NCI-H1092 (cell line): ENCODE measurements at regions not wholly inside any gene's neighbourhood (a gene's known extent, or its start where the extent isn't known, plus 50 kb on each side); places are given as distances from the start of the nearest gene placed in this dataset.

ENCODE experiments used
- DNase-seq: peaks from one replicate; lab custom pipeline; 2025; lab: John Stamatoyannopoulos, UW

DNA sequence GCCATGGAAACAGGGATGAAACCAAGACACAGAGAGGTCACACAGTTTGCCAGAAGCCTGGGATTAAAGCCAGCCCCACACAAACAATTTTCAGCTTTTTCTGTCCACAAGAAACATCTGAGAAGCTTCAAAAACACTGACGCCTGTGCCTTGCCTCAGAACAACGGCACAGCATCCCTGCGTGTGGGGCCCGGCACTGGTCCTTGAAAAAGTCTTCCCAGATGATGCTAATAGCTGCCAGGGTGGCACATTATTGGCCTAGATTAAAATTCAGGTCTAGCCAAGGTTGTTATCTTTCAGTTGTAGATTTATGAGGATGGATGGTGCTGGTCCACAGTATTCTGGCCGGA, 321.4 kb downstream of the HAPSTR1 start:
- DNase-seq = no peak

- no peak for DNase-seq
Observed at GRCh38 chr16:9415545-9415944, 324.1 kb downstream of the HAPSTR1 start.

DNA sequence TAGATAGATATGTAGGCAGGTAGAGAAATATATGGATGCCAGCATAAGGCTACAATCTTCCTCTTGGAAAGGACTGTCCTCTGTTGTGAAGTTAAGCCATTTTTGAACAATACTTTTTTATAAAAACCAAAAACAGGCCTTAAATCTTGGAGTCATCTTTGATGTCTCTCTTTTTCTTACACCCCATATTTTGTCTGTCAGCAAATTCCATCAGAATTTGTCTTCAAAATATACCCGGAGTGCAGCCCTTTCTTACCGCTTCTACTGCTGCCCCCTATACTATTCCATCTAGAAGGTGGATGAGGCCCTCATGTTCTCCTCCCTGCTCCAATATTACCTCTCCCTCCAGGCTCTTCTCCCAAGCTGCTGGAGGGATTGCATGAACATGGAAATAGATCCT, 326.5 kb downstream of the HAPSTR1 start:
- DNase-seq = no peak

DNA sequence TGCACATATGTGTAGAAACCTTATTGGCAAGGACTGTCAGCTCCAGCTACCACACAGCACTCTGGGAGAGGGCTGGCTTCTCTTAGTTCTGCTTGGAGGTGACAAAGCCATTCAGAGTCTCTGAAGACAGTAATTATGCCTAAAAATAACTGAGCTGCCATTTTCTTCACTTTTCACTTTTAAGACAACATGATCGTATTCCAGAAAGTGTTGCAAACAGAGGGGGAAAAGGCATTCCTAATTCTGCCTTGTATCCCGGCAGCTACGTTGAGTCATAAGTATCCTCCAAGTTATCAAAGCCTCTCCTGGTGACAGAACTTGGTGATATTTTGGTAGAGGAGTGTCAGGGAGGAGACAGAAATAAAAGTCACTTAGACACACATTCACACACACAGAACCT, 327.7 kb downstream of the HAPSTR1 start:
- DNase-seq = no peak

- DNase-seq = no peak
Observed at GRCh38 chr16:9422762-9423513, 331.5 kb downstream of the HAPSTR1 start.

GRCh38 chr16:9425236-9425635, 333.8 kb downstream of the HAPSTR1 start:
- no peak for DNase-seq

GRCh38 chr16:9428355-9429005, 337.0 kb downstream of the HAPSTR1 start:
- no peak for DNase-seq

GRCh38 chr16:9429646-9430330, 338.3 kb downstream of the HAPSTR1 start:
- no peak for DNase-seq

DNA sequence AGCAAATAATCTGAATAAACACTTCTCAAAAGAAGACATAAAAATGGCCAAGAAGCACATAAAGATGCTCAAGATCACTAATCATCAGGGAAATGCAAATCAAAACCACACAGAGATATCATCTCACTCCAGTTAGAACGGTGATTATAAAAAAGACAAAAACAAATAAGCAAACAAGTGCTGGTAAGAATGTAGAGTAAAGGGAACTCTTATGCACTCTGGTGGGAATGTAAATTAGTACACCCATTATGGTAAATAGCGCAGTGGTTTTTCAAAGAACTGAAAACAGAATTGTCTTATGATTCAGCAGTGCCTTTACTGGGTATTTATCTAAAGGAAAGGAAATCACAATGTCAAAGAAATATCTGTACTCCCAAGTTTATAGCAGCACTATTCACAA, 343.2 kb downstream of the HAPSTR1 start:
- no peak for DNase-seq

- DNase-seq = no peak
Observed at GRCh38 chr16:9436175-9436574, 344.7 kb downstream of the HAPSTR1 start.

- no peak for DNase-seq
Observed at GRCh38 chr16:9437115-9437514, 345.7 kb downstream of the HAPSTR1 start.

DNA sequence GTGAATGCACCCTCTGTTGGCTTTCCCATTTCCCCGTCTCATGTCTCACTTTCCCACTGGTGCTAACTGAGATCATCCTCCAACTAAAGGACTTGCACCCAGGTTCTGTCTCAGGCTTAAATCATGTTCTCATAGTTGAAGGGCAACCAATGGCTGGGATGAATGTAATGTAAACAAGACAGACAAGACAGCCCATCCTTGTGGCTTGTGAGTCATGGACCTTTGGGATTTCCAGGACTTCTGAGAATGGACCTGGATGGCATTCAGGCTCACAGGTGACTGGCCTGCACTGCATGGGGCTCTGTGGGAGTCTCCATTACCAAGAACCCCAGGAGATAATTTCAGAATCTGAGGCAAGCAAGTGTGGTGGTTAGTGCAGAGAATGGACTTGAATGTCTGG, 347.5 kb downstream of the HAPSTR1 start:
- no peak for DNase-seq

DNA sequence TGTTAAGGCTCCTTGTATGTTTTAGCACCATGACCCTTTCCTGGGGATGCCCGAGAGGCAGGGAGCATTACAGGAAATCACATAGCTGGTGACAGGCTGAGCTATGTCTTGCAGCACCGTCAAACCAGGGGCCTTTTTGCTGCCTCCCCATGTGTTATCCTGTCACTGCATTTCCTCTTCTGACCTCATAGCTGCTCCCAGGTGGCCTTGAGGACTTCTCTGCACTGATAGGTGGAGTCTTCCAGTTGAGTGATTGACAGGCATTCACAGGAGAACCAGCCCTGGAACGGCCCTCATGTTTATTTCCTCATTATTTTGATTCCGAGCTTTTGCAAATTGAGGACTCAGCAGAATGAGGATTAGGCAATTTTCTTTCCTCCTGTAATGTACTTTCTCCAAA, 349.6 kb downstream of the HAPSTR1 start:
- DNase-seq = no peak

- no peak for DNase-seq
Observed at GRCh38 chr16:9443864-9444263, 352.4 kb downstream of the HAPSTR1 start.

DNA sequence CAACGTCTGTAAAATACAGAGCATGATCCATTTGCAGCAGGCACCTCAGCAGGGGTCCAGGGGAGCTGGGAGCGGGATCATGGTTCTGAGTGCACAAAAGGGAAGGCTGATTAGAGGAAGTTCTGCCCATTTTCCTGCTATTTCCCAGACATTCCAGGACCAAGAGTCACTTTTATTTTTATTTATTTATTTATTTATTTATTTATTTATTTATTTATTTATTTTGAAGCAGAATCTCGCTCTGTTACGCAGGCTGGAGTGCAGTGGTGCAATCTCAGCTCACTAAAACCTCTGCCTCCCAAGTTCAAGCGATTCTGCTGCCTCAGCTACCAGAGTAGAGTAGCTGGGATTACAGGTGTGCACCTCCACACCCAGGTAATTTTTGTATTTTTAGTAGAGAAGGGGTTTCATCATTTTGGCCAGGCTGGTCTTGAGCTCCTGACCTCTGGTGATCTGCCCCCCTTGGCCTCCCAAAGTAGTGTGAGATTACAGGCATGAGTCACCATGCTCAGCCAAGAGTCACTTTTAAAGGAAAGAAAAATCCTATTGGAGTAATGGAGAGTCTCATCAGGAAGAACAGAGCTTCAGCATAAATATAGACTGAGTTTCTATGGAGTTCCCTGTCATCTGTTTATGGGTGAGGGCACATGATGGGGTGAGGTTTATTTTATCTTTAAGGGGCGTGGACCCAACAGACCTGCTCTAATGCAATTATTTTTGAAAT, 355.2 kb downstream of the HAPSTR1 start:
- DNase-seq = no peak

DNA sequence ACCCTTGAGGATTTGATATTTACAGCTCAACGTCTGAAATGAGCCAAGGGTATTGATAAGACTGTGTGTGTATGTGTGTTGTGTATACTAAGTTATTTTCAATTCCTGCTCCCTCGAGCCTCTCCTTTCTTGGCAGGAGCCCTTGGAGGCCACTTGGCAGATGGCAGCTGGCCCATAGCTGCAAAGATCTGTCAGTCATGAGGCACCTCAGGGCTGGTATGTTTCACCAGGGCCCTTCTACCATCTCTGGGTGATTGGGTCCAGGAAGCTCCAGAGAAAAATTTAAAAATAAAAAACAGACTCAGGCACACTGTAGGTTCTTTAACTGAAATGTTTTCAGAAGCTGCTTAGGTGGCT, 355.7 kb downstream of the HAPSTR1 start:
- DNase-seq = no peak

DNA sequence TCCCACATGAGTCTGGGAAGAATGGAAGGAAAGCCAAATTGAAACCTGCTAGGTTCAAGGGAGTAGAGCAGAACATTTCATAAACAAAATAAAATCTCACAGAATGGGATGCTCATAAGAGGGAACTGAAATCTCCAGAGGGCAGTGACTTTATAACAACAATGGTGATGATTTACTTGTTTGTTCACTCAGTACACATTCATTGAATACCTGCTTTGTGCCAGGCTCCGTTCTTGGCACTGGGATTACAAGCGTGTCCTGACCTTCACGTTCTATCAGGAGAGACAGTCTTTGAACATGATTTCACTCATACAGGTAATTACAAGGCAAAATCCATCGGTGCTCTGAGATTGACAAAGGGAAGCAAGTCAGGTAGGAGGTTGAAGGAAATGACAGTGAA, 356.3 kb downstream of the HAPSTR1 start:
- DNase-seq = no peak

- DNase-seq = no peak
Observed at GRCh38 chr16:9449597-9449996, 358.2 kb downstream of the HAPSTR1 start.

DNA sequence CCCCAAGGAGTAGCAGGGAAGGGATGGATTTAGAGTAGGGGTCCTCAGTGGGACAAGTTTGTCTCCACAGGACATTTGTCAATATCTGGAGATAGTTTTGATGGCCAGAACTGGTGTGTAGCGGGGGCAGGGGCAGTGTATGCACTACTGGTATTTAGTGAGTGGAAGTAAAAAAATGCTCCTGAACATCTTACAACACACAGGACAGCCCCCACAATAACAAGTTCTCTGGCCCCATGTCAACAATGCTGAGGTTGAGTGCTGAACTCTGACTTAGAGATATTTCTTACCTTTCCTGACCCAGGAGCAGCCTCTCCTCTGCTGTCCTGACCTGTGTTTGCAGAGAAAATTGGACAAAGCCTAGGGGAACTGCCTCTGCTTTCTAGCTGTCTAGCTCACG, 365.8 kb downstream of the HAPSTR1 start:
- no peak for DNase-seq

GRCh38 chr16:9458816-9459215, 367.4 kb downstream of the HAPSTR1 start:
- DNase-seq = no peak

GRCh38 chr16:9462984-9463383, 371.5 kb downstream of the HAPSTR1 start:
- DNase-seq = no peak

- DNase-seq = no peak
Observed at GRCh38 chr16:9463461-9463860, 372.0 kb downstream of the HAPSTR1 start.

- no peak for DNase-seq
Observed at GRCh38 chr16:9465161-9465560, 373.7 kb downstream of the HAPSTR1 start.
